ENCODE measurements at regions not wholly inside any gene's neighbourhood (a gene's known extent, or its start where the extent isn't known, plus 50 kb on each side); places are given as distances from the start of the nearest gene placed in this dataset.

- Mint-ChIP-seq H3K27me3 (no peaks in the 10 kb centered on the region), H3K27ac (no peak overlapping the region), H3K9me3 (peaks cover 5% of the 10 kb centered on the region), H3K4me3 (no peak overlapping the region), H3K4me1 (ENCODE audit: low read depth) (no peaks in the 10 kb centered on the region), H3K36me3 (ENCODE audit: low read depth) (no peaks in the 10 kb centered on the region)
- no peak for DNase-seq
Observed at GRCh38 chr9:80359941-80360881, 788.4 kb downstream of the TLE4 start.

GRCh38 chr9:80359291-80359690 is 787.5 kb downstream of the TLE4 start:
- Mint-ChIP-seq H3K4me1 (ENCODE audit: low read depth) (no peaks in the 10 kb centered on the region), H3K9me3 (peaks cover 2% of the 10 kb centered on the region), H3K36me3 (ENCODE audit: low read depth) (no peaks in the 10 kb centered on the region), H3K27ac (no peak overlapping the region), H3K27me3 (no peaks in the 10 kb centered on the region), H3K4me3 (no peak overlapping the region)
- no peak for DNase-seq

GRCh38 chr9:80352967-80353366 is 781.2 kb downstream of the TLE4 start:
- peaks cover 2% of the 10 kb centered on the region for H3K9me3 Mint-ChIP-seq
- H3K27ac Mint-ChIP-seq = no peak overlapping the region
- H3K4me3 Mint-ChIP-seq = no peak overlapping the region
- H3K27me3 Mint-ChIP-seq = no peaks in the 10 kb centered on the region
- DNase-seq = no peak
- H3K36me3 Mint-ChIP-seq (ENCODE audit: low read depth) = no peaks in the 10 kb centered on the region
- no peaks in the 10 kb centered on the region for H3K4me1 Mint-ChIP-seq (ENCODE audit: low read depth)

GRCh38 chr9:80351612-80352011 is 779.8 kb downstream of the TLE4 start:
- Mint-ChIP-seq H3K36me3 (ENCODE audit: low read depth) (no peaks in the 10 kb centered on the region), H3K27me3 (no peaks in the 10 kb centered on the region), H3K9me3 (peaks cover 2% of the 10 kb centered on the region), H3K4me3 (no peak overlapping the region), H3K27ac (no peak overlapping the region), H3K4me1 (ENCODE audit: low read depth) (no peaks in the 10 kb centered on the region)
- no peak for DNase-seq

GRCh38 chr9:80326105-80326504 is 754.3 kb downstream of the TLE4 start:
- Mint-ChIP-seq H3K36me3 (ENCODE audit: low read depth) (no peaks in the 10 kb centered on the region), H3K9me3 (no peaks in the 10 kb centered on the region), H3K27me3 (no peaks in the 10 kb centered on the region), H3K27ac (no peak overlapping the region), H3K4me1 (ENCODE audit: low read depth) (no peaks in the 10 kb centered on the region), H3K4me3 (no peak overlapping the region)
- no peak for DNase-seq

GRCh38 chr9:80320916-80321315 is 749.2 kb downstream of the TLE4 start:
- no peak overlapping the region for H3K4me3 Mint-ChIP-seq
- DNase-seq = no peak
- no peaks in the 10 kb centered on the region for H3K9me3 Mint-ChIP-seq
- H3K27ac Mint-ChIP-seq = no peak overlapping the region
- no peaks in the 10 kb centered on the region for H3K4me1 Mint-ChIP-seq (ENCODE audit: low read depth)
- no peaks in the 10 kb centered on the region for H3K27me3 Mint-ChIP-seq
- no peaks in the 10 kb centered on the region for H3K36me3 Mint-ChIP-seq (ENCODE audit: low read depth)

- H3K4me3 Mint-ChIP-seq = no peak overlapping the region
- H3K36me3 Mint-ChIP-seq (ENCODE audit: low read depth) = no peaks in the 10 kb centered on the region
Observed at GRCh38 chr9:80320480-80320879, 748.7 kb downstream of the TLE4 start.

GRCh38 chr9:80305136-80305535 is 733.4 kb downstream of the TLE4 start:
- no peaks in the 10 kb centered on the region for H3K36me3 Mint-ChIP-seq (ENCODE audit: low read depth)
- no peak for DNase-seq
- H3K9me3 Mint-ChIP-seq = no peaks in the 10 kb centered on the region
- no peaks in the 10 kb centered on the region for H3K4me1 Mint-ChIP-seq (ENCODE audit: low read depth)
- no peaks in the 10 kb centered on the region for H3K27me3 Mint-ChIP-seq
- no peak overlapping the region for H3K27ac Mint-ChIP-seq
- no peak overlapping the region for H3K4me3 Mint-ChIP-seq

More at GRCh38 chr9:80320480-80320879, 748.7 kb downstream of the TLE4 start:
- H3K9me3 Mint-ChIP-seq = no peaks in the 10 kb centered on the region
- DNase-seq = no peak
- H3K4me1 Mint-ChIP-seq (ENCODE audit: low read depth) = no peaks in the 10 kb centered on the region
- H3K27ac Mint-ChIP-seq = no peak overlapping the region
- no peaks in the 10 kb centered on the region for H3K27me3 Mint-ChIP-seq

GRCh38 chr9:80294955-80295354 is 723.2 kb downstream of the TLE4 start:
- no peaks in the 10 kb centered on the region for H3K27me3 Mint-ChIP-seq

GRCh38 chr9:80294318-80294717 is 722.6 kb downstream of the TLE4 start:
- Mint-ChIP-seq H3K27ac (no peak overlapping the region), H3K4me3 (no peak overlapping the region), H3K36me3 (ENCODE audit: low read depth) (no peaks in the 10 kb centered on the region), H3K9me3 (peaks cover 6% of the 10 kb centered on the region), H3K4me1 (ENCODE audit: low read depth) (no peaks in the 10 kb centered on the region), H3K27me3 (no peaks in the 10 kb centered on the region)
- no peak for DNase-seq

More at GRCh38 chr9:80294955-80295354, 723.2 kb downstream of the TLE4 start:
- DNase-seq = no peak
- no peak overlapping the region for H3K27ac Mint-ChIP-seq
- H3K4me1 Mint-ChIP-seq (ENCODE audit: low read depth) = no peaks in the 10 kb centered on the region
- H3K9me3 Mint-ChIP-seq = peaks cover 6% of the 10 kb centered on the region
- no peaks in the 10 kb centered on the region for H3K36me3 Mint-ChIP-seq (ENCODE audit: low read depth)
- H3K4me3 Mint-ChIP-seq = no peak overlapping the region

- no peak overlapping the region for H3K4me3 Mint-ChIP-seq
- DNase-seq = no peak
- no peaks in the 10 kb centered on the region for H3K4me1 Mint-ChIP-seq (ENCODE audit: low read depth)
- H3K27ac Mint-ChIP-seq = no peak overlapping the region
- peaks cover 3% of the 10 kb centered on the region for H3K9me3 Mint-ChIP-seq
- H3K27me3 Mint-ChIP-seq = no peaks in the 10 kb centered on the region
- H3K36me3 Mint-ChIP-seq (ENCODE audit: low read depth) = no peaks in the 10 kb centered on the region
Observed at GRCh38 chr9:80292231-80292630, 720.5 kb downstream of the TLE4 start.

GRCh38 chr9:80285326-80285725 is 713.6 kb downstream of the TLE4 start:
- no peaks in the 10 kb centered on the region for H3K4me1 Mint-ChIP-seq (ENCODE audit: low read depth)
- H3K36me3 Mint-ChIP-seq (ENCODE audit: low read depth) = no peaks in the 10 kb centered on the region
- no peak overlapping the region for H3K4me3 Mint-ChIP-seq
- no peak overlapping the region for H3K27ac Mint-ChIP-seq
- DNase-seq = no peak
- H3K27me3 Mint-ChIP-seq = no peaks in the 10 kb centered on the region
- no peaks in the 10 kb centered on the region for H3K9me3 Mint-ChIP-seq

- Mint-ChIP-seq H3K36me3 (ENCODE audit: low read depth) (no peaks in the 10 kb centered on the region), H3K4me1 (ENCODE audit: low read depth) (no peaks in the 10 kb centered on the region), H3K27me3 (no peaks in the 10 kb centered on the region), H3K9me3 (no peaks in the 10 kb centered on the region), H3K27ac (no peak overlapping the region), H3K4me3 (no peak overlapping the region)
- DNase-seq = no peak
Observed at GRCh38 chr9:80282766-80283165, 711.0 kb downstream of the TLE4 start.

- Mint-ChIP-seq H3K36me3 (ENCODE audit: low read depth) (no peaks in the 10 kb centered on the region), H3K27me3 (no peaks in the 10 kb centered on the region), H3K9me3 (peaks cover 10% of the 10 kb centered on the region), H3K27ac (no peak overlapping the region), H3K4me1 (ENCODE audit: low read depth) (no peaks in the 10 kb centered on the region), H3K4me3 (no peak overlapping the region)
- no peak for DNase-seq
Observed at GRCh38 chr9:80259079-80259478, 687.3 kb downstream of the TLE4 start.

- no peaks in the 10 kb centered on the region for H3K27me3 Mint-ChIP-seq
- no peak overlapping the region for H3K27ac Mint-ChIP-seq
- H3K4me3 Mint-ChIP-seq = no peak overlapping the region
- no peak for DNase-seq
- H3K36me3 Mint-ChIP-seq (ENCODE audit: low read depth) = no peaks in the 10 kb centered on the region
- no peaks in the 10 kb centered on the region for H3K4me1 Mint-ChIP-seq (ENCODE audit: low read depth)
- peaks cover 3% of the 10 kb centered on the region for H3K9me3 Mint-ChIP-seq
Observed at GRCh38 chr9:80251778-80252177, 680.0 kb downstream of the TLE4 start.
